Breast epithelium (tissue), 4 donors: ENCODE measurements at regions not wholly inside any gene's neighbourhood (a gene's known extent, or its start where the extent isn't known, plus 50 kb on each side); places are given as distances from the start of the nearest gene placed in this dataset.

ENCODE experiments used
- DNase-seq, 2 donors: peaks; one replicate each; pipeline ENCODE4 v3.0.0-alpha.2; 2019; ENCODE audit warnings: low spot score in 2 of 2
- H3K27ac ChIP-seq, 2 donors: fragments of 200-600 bp; sonication (generic) in 1 of 2; one replicate each; pipeline ENCODE4 v1.5.1; 2016 to 2019; ENCODE audit warnings: mild to moderate bottlenecking in 1 of 2
- H3K27me3 ChIP-seq, 2 donors: fragments of 200-600 bp; sonication (generic) in 1 of 2; one replicate each; pipeline versions ENCODE4 v1.5.1 to v1.6.0; 2017 to 2019; ENCODE audit warnings: control low read depth in 1 of 2, mild to moderate bottlenecking in 1 of 2
- H3K36me3 ChIP-seq: fragments of 200-600 bp; one replicate; pipeline ENCODE4 v1.5.1; 2019
- H3K4me1 ChIP-seq, 2 donors: fragments of 200-600 bp; sonication (generic); one replicate each; pipeline ENCODE4 v1.5.1; 2016 to 2019; ENCODE audit warnings: control low read depth in 1 of 2
- H3K4me3 ChIP-seq, 3 donors: fragments of 200-600 bp; sonication (generic); 1 replicate in 2 of 3; 2 replicates in 1 of 3; pipeline ENCODE4 v1.5.1; 2016 to 2019; ENCODE audit warnings: mild to moderate bottlenecking in 3 of 3, moderate library complexity in 2 of 3
- H3K9me3 ChIP-seq, 2 donors: fragments of 200-600 bp; sonication (generic) in 1 of 2; one replicate each; pipeline ENCODE4 v1.5.1; 2016 to 2019; ENCODE audit warnings: control low read depth in 1 of 2
- CTCF ChIP-seq, 3 donors: fragments of 450-650 bp; IDR thresholded peaks; one replicate each; pipeline ENCODE4 v1.5.1; 2016 to 2017; ENCODE audit warnings: antibody characterized with exemption in 3 of 3, mild to moderate bottlenecking in 3 of 3, moderate library complexity in 3 of 3
- POLR2A ChIP-seq: fragments of 450-650 bp; IDR thresholded peaks from one replicate; pipeline ENCODE4 v1.6.1; 2016; ENCODE audit warnings: antibody characterized with exemption, mild to moderate bottlenecking, moderate library complexity
- POLR2AphosphoS5 ChIP-seq, 3 donors: sonication (generic); formaldehyde crosslinking; IDR thresholded peaks; one replicate each; pipeline ENCODE4 v1.6.1; 2017; ENCODE audit warnings: antibody characterized with exemption in 3 of 3
- intact Hi-C: fragments of 100-400 bp; cut with DNase I; formaldehyde crosslinking; loops from one replicate; pipeline ENCODE4 v1.15.1; 2023; ENCODE audit warnings: low total_unique reads

GRCh38 chr2:47653902-47654789 lies 83.4 kb upstream of the KCNK12 start:
- intact Hi-C loops: no loop called here
- H3K27ac ChIP-seq: no peak overlapping the region
- no peak for TF ChIP-seq POLR2AphosphoS5 (IDR thresholded peaks at IDR 0.05)
- no peak for TF ChIP-seq CTCF (IDR thresholded peaks at IDR 0.05)
- TF ChIP-seq POLR2A: no peak
- H3K4me1 ChIP-seq: no peaks in the 10 kb centered on the region
- no peaks in the 10 kb centered on the region for H3K36me3 ChIP-seq
- H3K9me3 ChIP-seq: no peaks in the 10 kb centered on the region
- no peaks in the 10 kb centered on the region for H3K27me3 ChIP-seq
- no peak for DNase-seq
- no peak overlapping the region for H3K4me3 ChIP-seq

DNA sequence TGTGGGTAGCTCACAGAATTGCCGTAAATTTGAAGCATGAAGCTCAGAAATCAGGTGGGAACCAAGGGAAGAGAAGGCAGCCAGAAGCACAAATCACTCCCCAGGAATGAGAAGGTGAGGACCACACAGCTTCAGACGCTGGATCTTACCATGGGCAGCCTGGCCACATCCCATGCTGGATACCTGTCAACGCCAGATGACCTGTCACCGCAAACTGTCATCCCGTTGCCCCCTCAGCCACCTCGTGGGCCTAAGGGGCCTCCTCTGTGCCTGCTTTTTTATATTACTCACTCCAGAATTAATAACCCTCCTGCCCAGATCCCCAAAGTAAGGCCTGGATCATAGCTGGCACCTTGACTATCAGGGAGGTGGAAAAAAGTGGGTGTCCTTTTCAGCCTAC lies 82.3 kb upstream of the KCNK12 start:
- H3K36me3 ChIP-seq: no peaks in the 10 kb centered on the region
- no peak overlapping the region for H3K27ac ChIP-seq
- TF ChIP-seq POLR2AphosphoS5 (IDR thresholded peaks at IDR 0.05) (no peak), POLR2A (no peak), CTCF (IDR thresholded peaks at IDR 0.05) (no peak)
- no peaks in the 10 kb centered on the region for H3K4me1 ChIP-seq
- H3K4me3 ChIP-seq: no peak overlapping the region
- DNase-seq: no peak
- H3K27me3 ChIP-seq: no peaks in the 10 kb centered on the region
- intact Hi-C loops: no loop called here
- no peaks in the 10 kb centered on the region for H3K9me3 ChIP-seq

- H3K4me1 ChIP-seq: no peaks in the 10 kb centered on the region
- H3K4me3 ChIP-seq: no peak overlapping the region
- no peaks in the 10 kb centered on the region for H3K36me3 ChIP-seq
- intact Hi-C loops: no loop called here
- TF ChIP-seq POLR2A (no peak), CTCF (IDR thresholded peaks at IDR 0.05) (no peak), POLR2AphosphoS5 (IDR thresholded peaks at IDR 0.05) (no peak)
- no peaks in the 10 kb centered on the region for H3K27me3 ChIP-seq
- H3K27ac ChIP-seq: no peak overlapping the region
- no peaks in the 10 kb centered on the region for H3K9me3 ChIP-seq
- no peak for DNase-seq
These were observed 81.4 kb upstream of the KCNK12 start for GRCh38 chr2:47652061-47652690.

DNA sequence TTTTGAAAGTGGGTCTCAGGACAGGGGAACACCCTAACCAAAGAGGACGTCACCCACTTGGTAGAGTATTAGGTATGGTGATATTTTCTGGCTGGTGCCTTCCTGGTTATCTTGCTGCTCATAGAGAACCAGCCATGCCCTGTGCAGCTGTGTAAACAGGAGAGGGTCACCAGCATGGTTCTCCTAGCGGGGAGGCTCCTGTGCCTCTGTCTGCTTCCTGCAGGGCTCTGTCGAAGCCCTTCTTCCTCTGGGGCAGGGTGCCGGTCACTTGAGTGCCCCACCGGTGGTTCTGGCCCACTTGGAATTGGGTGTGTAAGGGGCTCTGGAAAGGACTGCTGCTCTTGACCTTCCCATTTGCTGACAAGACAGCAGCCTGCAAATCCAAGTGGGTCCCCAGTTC lies 80.5 kb upstream of the KCNK12 start:
- Histone ChIP-seq H3K27me3 (no peaks in the 10 kb centered on the region), H3K4me3 (no peak overlapping the region), H3K27ac (no peak overlapping the region), H3K36me3 (no peaks in the 10 kb centered on the region), H3K9me3 (no peaks in the 10 kb centered on the region), H3K4me1 (no peaks in the 10 kb centered on the region)
- intact Hi-C loops: no loop called here
- TF ChIP-seq CTCF (IDR thresholded peaks at IDR 0.05) (no peak), POLR2AphosphoS5 (IDR thresholded peaks at IDR 0.05) (no peak), POLR2A (no peak)
- DNase-seq: no peak

GRCh38 chr2:47650001-47650535 lies 79.3 kb upstream of the KCNK12 start:
- TF ChIP-seq POLR2AphosphoS5 (IDR thresholded peaks at IDR 0.05): no peak
- no peak for TF ChIP-seq CTCF (IDR thresholded peaks at IDR 0.05)
- TF ChIP-seq POLR2A: no peak
- no peaks in the 10 kb centered on the region for H3K36me3 ChIP-seq
- DNase-seq: no peak
- intact Hi-C loops: no loop called here
- no peak overlapping the region for H3K4me3 ChIP-seq
- H3K9me3 ChIP-seq: no peaks in the 10 kb centered on the region
- no peak overlapping the region for H3K27ac ChIP-seq
- no peaks in the 10 kb centered on the region for H3K4me1 ChIP-seq
- no peaks in the 10 kb centered on the region for H3K27me3 ChIP-seq
